Heart left ventricle (tissue), 13 donors: ENCODE measurements at regions not wholly inside any gene's neighbourhood (a gene's known extent, or its start where the extent isn't known, plus 50 kb on each side); places are given as distances from the start of the nearest gene placed in this dataset.

Source experiments
- CTCF ChIP-seq, 12 donors: fragments of 200-600 bp; sonication (generic) in 4 of 12; IDR thresholded peaks; one replicate each; pipeline versions ENCODE4 v1.5.0 to v1.8.0; 2018 to 2022; ENCODE audit warnings: antibody characterized with exemption in 12 of 12, mild to moderate bottlenecking in 5 of 12
- POLR2A ChIP-seq, 2 donors: fragments of 450-650 bp; IDR thresholded peaks; one replicate each; pipeline ENCODE4 v1.6.1; 2017; ENCODE audit warnings: antibody characterized with exemption in 2 of 2, mild to moderate bottlenecking in 2 of 2, moderate library complexity in 2 of 2
- donor health status: ischemic (EF 13 %, LVEDD 7.1; RV severe dilation, severe dysfunction).
- donor health status: DM: no; HTN: yes; CAD: no.
- donor health status: DM: no; HTN: no; CAD: no.
- donor health status: ischemic (EF 25% LVEDD 6.9; RV normal size, moderate dysfunction).
- donor health status: ischemic (EF 25% LVEDD 5.7; RV mildly dilated, moderate dysfunction).
- donor health status: ischemic (EF 35%, LVEDD 5.7; RV mildly dilated, moderate dysfunction).
- donor health status: nonischemic (EF 11% LVEDD 7.7; RV severe dilation, severe dysfunction).
- donor health status: DM: yes; HTN: yes; CAD: no.
- donor health status: PGD.
- donor health status: ischemic (EF 29% LVEDD 5.4; RV normal size, mild dysfunction).
- donor health status: nonischemic (EF 23%, LVEDD 6.1; RV moderate dilation, normal function).

- no peak for TF ChIP-seq CTCF (IDR thresholded peaks at IDR 0.05)
- no peak for TF ChIP-seq POLR2A (IDR thresholded peaks at IDR 0.05)
These were observed 248.9 kb upstream of the PROK2 start for GRCh38 chr3:72033666-72034428.
